Smooth muscle cell (in vitro differentiated cells): ENCODE measurements at regions not wholly inside any gene's neighbourhood (a gene's known extent, or its start where the extent isn't known, plus 50 kb on each side); places are given as distances from the start of the nearest gene placed in this dataset.

Experiments
- DNase-seq: peaks from one replicate; lab custom pipeline; 2025; ENCODE audit not compliant: unreplicated experiment; lab: John Stamatoyannopoulos, UW
- H2AFZ ChIP-seq: fragments of 200-600 bp; sonication (generic); 2 replicates; pipeline ENCODE4 v1.6.0; 2016; ENCODE audit warnings: antibody characterized with exemption, low read depth, mild to moderate bottlenecking
- H3F3A ChIP-seq: fragments of 200-600 bp; sonication (generic); 2 replicates; pipeline ENCODE4 v1.6.0; 2017; ENCODE audit warnings: antibody characterized with exemption, low read depth
- H3K27ac ChIP-seq: fragments of 200-600 bp; sonication (generic); 2 replicates; pipeline ENCODE4 v1.5.1; 2016; ENCODE audit warnings: low read depth, mild to moderate bottlenecking
- H3K27me3 ChIP-seq: fragments of 200-600 bp; sonication (generic); 2 replicates; pipeline ENCODE4 v1.6.1; 2016; ENCODE audit warnings: low read depth, mild to moderate bottlenecking
- H3K36me3 ChIP-seq: fragments of 200-600 bp; sonication (generic); 2 replicates; pipeline ENCODE4 v1.5.1; 2016; ENCODE audit warnings: low read depth
- H3K4me1 ChIP-seq: fragments of 200-600 bp; sonication (generic); 2 replicates; pipeline ENCODE4 v1.5.1; 2016; ENCODE audit warnings: low read depth
- H3K4me2 ChIP-seq: fragments of 200-600 bp; sonication (generic); 2 replicates; pipeline ENCODE4 v1.6.0; 2016; ENCODE audit warnings: mild to moderate bottlenecking
- H3K4me3 ChIP-seq: fragments of 200-600 bp; sonication (generic); 2 replicates; pipeline ENCODE4 v1.5.1; 2016; ENCODE audit warnings: mild to moderate bottlenecking
- H3K79me2 ChIP-seq: fragments of 200-600 bp; sonication (generic); 2 replicates; pipeline ENCODE4 v1.6.0; 2016; ENCODE audit warnings: low read depth, mild to moderate bottlenecking
- H3K9ac ChIP-seq: fragments of 200-600 bp; sonication (generic); 2 replicates; pipeline ENCODE4 v1.6.0; 2016; ENCODE audit warnings: low read depth
- H3K9me3 ChIP-seq: fragments of 200-600 bp; sonication (generic); replicated peaks from 2 replicates; pipeline ENCODE4 v1.5.1; 2016; ENCODE audit warnings: low read depth
- H4K20me1 ChIP-seq: fragments of 200-600 bp; sonication (generic); 2 replicates; pipeline ENCODE4 v1.6.0; 2016; ENCODE audit warnings: low read depth
- CTCF ChIP-seq: fragments of 200-600 bp; sonication (generic); IDR thresholded peaks from 2 replicates; pipeline ENCODE4 v1.5.1; 2017; ENCODE audit warnings: borderline replicate concordance, mild to moderate bottlenecking, antibody characterized with exemption; ENCODE audit not compliant: insufficient read depth, poor library complexity, severe bottlenecking
- WGBS: methylation state at CpG from one replicate; pipeline ENCODE4 v1.1.7; 2016; ENCODE audit warnings: low lambda C conversion rate; 5-methylcytosine and 5-hydroxymethylcytosine counted together

GRCh38 chr11:79834015-79834414, 393.2 kb upstream of the TENM4 start:
- Histone ChIP-seq H4K20me1 (no peaks in the 10 kb centered on the region), H3K9ac (no peak overlapping the region), H3K4me2 (no peak overlapping the region), H3K79me2 (no peaks in the 10 kb centered on the region), H3K36me3 (no peaks in the 10 kb centered on the region), H3K9me3 (no peaks in the 10 kb centered on the region), H3K27me3 (peaks cover 62% of the 10 kb centered on the region), H3K27ac (no peak overlapping the region), H3K4me1 (no peaks in the 10 kb centered on the region), H3K4me3 (no peak overlapping the region), H3F3A (no peaks in the 10 kb centered on the region), H2AFZ (no peak overlapping the region)
- no peak for DNase-seq
- TF ChIP-seq CTCF, result no peak
- 77% methylated on average over 1 of the region's 1 CpG for WGBS

GRCh38 chr11:79830446-79830845, 389.6 kb upstream of the TENM4 start:
- DNase-seq, result no peak
- no peaks in the 10 kb centered on the region for H3K4me1 ChIP-seq
- H3K79me2 ChIP-seq, result no peaks in the 10 kb centered on the region
- no peak overlapping the region for H3K9ac ChIP-seq
- H2AFZ ChIP-seq, result no peak overlapping the region
- H3K36me3 ChIP-seq, result no peaks in the 10 kb centered on the region
- no peak overlapping the region for H3K27ac ChIP-seq
- no peak for TF ChIP-seq CTCF
- WGBS, result 80% methylated on average over 3 of the region's 3 CpGs
- peaks cover 63% of the 10 kb centered on the region for H3K27me3 ChIP-seq
- H3K4me2 ChIP-seq, result no peak overlapping the region
- H3K4me3 ChIP-seq, result no peak overlapping the region
- no peaks in the 10 kb centered on the region for H3K9me3 ChIP-seq
- no peaks in the 10 kb centered on the region for H4K20me1 ChIP-seq
- H3F3A ChIP-seq, result no peaks in the 10 kb centered on the region

GRCh38 chr11:79829891-79830290, 389.1 kb upstream of the TENM4 start:
- no peaks in the 10 kb centered on the region for H3K9me3 ChIP-seq
- no peaks in the 10 kb centered on the region for H3F3A ChIP-seq
- H3K79me2 ChIP-seq, result no peaks in the 10 kb centered on the region
- no peaks in the 10 kb centered on the region for H3K36me3 ChIP-seq
- no peaks in the 10 kb centered on the region for H4K20me1 ChIP-seq
- no peaks in the 10 kb centered on the region for H3K4me1 ChIP-seq
- no peak for TF ChIP-seq CTCF
- H3K27ac ChIP-seq, result no peak overlapping the region
- H3K27me3 ChIP-seq, result peaks cover 57% of the 10 kb centered on the region
- DNase-seq, result no peak
- H3K9ac ChIP-seq, result no peak overlapping the region
- no peak overlapping the region for H3K4me3 ChIP-seq
- no peak overlapping the region for H2AFZ ChIP-seq
- WGBS, result 84% methylated on average over 3 of the region's 3 CpGs
- H3K4me2 ChIP-seq, result no peak overlapping the region

GRCh38 chr11:79822766-79823165, 381.9 kb upstream of the TENM4 start:
- H3K4me1 ChIP-seq, result no peaks in the 10 kb centered on the region
- no peak overlapping the region for H3K4me3 ChIP-seq
- 91% methylated on average over 3 of the region's 3 CpGs for WGBS
- no peaks in the 10 kb centered on the region for H3K79me2 ChIP-seq
- no peaks in the 10 kb centered on the region for H3K9me3 ChIP-seq
- no peak overlapping the region for H2AFZ ChIP-seq
- H3K27ac ChIP-seq, result no peak overlapping the region
- no peaks in the 10 kb centered on the region for H4K20me1 ChIP-seq
- H3K9ac ChIP-seq, result no peak overlapping the region
- no peaks in the 10 kb centered on the region for H3K36me3 ChIP-seq
- DNase-seq, result no peak
- TF ChIP-seq CTCF, result no peak
- no peaks in the 10 kb centered on the region for H3F3A ChIP-seq
- no peak overlapping the region for H3K4me2 ChIP-seq
- H3K27me3 ChIP-seq, result peaks cover 7% of the 10 kb centered on the region
